ENCODE measurements at regions not wholly inside any gene's neighbourhood (a gene's known extent, or its start where the extent isn't known, plus 50 kb on each side); places are given as distances from the start of the nearest gene placed in this dataset.

- no peak for DNase-seq
These were observed 629.2 kb upstream of the USP24 start for GRCh38 chr1:55844322-55844721.

GRCh38 chr1:55839626-55840025 is 624.5 kb upstream of the USP24 start:
- no peak for DNase-seq

- DNase-seq, result no peak
These were observed 624.1 kb upstream of the USP24 start for GRCh38 chr1:55839221-55839620.

- DNase-seq, result no peak
These were observed 620.9 kb upstream of the USP24 start for GRCh38 chr1:55836086-55836485.

GRCh38 chr1:55833529-55834091 is 618.4 kb upstream of the USP24 start:
- DNase-seq, result no peak

GRCh38 chr1:55831759-55832158 is 616.6 kb upstream of the USP24 start:
- no peak for DNase-seq

GRCh38 chr1:55828044-55828443 is 612.9 kb upstream of the USP24 start:
- no peak for DNase-seq

GRCh38 chr1:55827350-55827749 is 612.2 kb upstream of the USP24 start:
- DNase-seq, result no peak

- no peak for DNase-seq
These were observed 611.4 kb upstream of the USP24 start for GRCh38 chr1:55826381-55827080.

GRCh38 chr1:55825461-55825860 is 610.3 kb upstream of the USP24 start:
- DNase-seq, result no peak

- no peak for DNase-seq
These were observed 609.1 kb upstream of the USP24 start for GRCh38 chr1:55824251-55824640.

- no peak for DNase-seq
These were observed 608.5 kb upstream of the USP24 start for GRCh38 chr1:55823541-55824250.

GRCh38 chr1:55822891-55823290 is 607.7 kb upstream of the USP24 start:
- DNase-seq, result no peak

GRCh38 chr1:55821234-55821633 is 606.1 kb upstream of the USP24 start:
- no peak for DNase-seq

GRCh38 chr1:55820501-55820900 is 605.3 kb upstream of the USP24 start:
- DNase-seq, result no peak

- DNase-seq, result no peak
These were observed 603.8 kb upstream of the USP24 start for GRCh38 chr1:55819011-55819410.

GRCh38 chr1:55816456-55817426 is 601.6 kb upstream of the USP24 start:
- no peak for DNase-seq

- DNase-seq, result no peak
These were observed 600.7 kb upstream of the USP24 start for GRCh38 chr1:55815745-55816455.

- DNase-seq, result no peak
These were observed 599.8 kb upstream of the USP24 start for GRCh38 chr1:55814967-55815366.

GRCh38 chr1:55813618-55814017 is 598.5 kb upstream of the USP24 start:
- DNase-seq, result no peak

- no peak for DNase-seq
These were observed 597.1 kb upstream of the USP24 start for GRCh38 chr1:55812281-55812680.

- no peak for DNase-seq
These were observed 593.1 kb upstream of the USP24 start for GRCh38 chr1:55808263-55808662.

All from CD4-positive, alpha-beta T cell treated with Interleukin-4 for 1 hour (primary cell).